ENCODE measurements at regions not wholly inside any gene's neighbourhood (a gene's known extent, or its start where the extent isn't known, plus 50 kb on each side); places are given as distances from the start of the nearest gene placed in this dataset.
"Not testable (repeated sequence)": the region's sequence is repeated elsewhere in the genome, so short reads cannot be mapped to it uniquely, and the experiment has no call there.

DNA sequence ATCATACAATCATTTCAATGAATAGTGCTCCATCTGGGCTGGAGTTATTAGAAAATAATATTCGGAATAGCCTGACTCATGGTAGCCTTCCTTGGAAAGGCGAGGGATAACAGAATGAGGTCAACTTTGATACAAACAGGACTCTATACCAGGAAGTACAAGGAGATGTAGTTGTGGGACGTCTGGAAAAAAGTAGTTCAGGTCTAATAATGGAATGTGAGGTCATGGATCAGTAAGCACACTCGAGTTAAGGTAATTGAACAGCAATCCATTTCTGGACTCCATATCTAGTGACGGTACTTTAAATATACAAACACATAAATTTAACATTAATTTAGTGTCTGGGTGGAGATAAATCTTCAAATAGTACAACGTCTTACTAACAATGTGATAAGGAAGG, 1204.0 kb upstream of the ADGRB3 start:
- Histone ChIP-seq H3K79me2 (ENCODE audit: low read depth) (no peaks in the 10 kb centered on the region), H3K27me3 (ENCODE audit: insufficient read depth, low read depth) (no peaks in the 10 kb centered on the region), H3K36me3 (ENCODE audit: low read depth) (no peaks in the 10 kb centered on the region), H4K20me1 (ENCODE audit: insufficient read depth) (no peaks in the 10 kb centered on the region), H3K9me3 (ENCODE audit: insufficient read depth, low read depth) (no peaks in the 10 kb centered on the region), H3K4me2 (no peak overlapping the region), H3F3A (ENCODE audit: insufficient read depth, low read depth) (no peaks in the 10 kb centered on the region), H3K4me3 (no peak overlapping the region), H3K27ac (no peak overlapping the region), H2AFZ (no peak overlapping the region), H3K9me2 (ENCODE audit: insufficient read depth) (no peaks in the 10 kb centered on the region), H3K4me1 (replicated peaks; ENCODE audit: insufficient read depth) (no peaks in the 10 kb centered on the region)
- intact Hi-C loops (cut with micrococcal nuclease; ENCODE audit: unreplicated experiment) = no loop called here
- no TSS peak for BruUV-seq (replicated peaks)
- ChIA-PET CTCF (no interaction called here), POLR2A (ENCODE audit: unreplicated experiment) (no interaction called here)
- DNase-seq = no peak
- TF ChIP-seq, protein P1, sequence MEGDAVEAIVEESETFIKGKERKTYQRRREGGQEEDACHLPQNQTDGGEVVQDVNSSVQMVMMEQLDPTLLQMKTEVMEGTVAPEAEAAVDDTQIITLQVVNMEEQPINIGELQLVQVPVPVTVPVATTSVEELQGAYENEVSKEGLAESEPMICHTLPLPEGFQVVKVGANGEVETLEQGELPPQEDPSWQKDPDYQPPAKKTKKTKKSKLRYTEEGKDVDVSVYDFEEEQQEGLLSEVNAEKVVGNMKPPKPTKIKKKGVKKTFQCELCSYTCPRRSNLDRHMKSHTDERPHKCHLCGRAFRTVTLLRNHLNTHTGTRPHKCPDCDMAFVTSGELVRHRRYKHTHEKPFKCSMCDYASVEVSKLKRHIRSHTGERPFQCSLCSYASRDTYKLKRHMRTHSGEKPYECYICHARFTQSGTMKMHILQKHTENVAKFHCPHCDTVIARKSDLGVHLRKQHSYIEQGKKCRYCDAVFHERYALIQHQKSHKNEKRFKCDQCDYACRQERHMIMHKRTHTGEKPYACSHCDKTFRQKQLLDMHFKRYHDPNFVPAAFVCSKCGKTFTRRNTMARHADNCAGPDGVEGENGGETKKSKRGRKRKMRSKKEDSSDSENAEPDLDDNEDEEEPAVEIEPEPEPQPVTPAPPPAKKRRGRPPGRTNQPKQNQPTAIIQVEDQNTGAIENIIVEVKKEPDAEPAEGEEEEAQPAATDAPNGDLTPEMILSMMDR (conservative IDR thresholded peaks at IDR 0.05) = no peak
- TF ChIP-seq EZH2 (IDR thresholded peaks at IDR 0.05; ENCODE audit: low read depth) = no peak

DNA sequence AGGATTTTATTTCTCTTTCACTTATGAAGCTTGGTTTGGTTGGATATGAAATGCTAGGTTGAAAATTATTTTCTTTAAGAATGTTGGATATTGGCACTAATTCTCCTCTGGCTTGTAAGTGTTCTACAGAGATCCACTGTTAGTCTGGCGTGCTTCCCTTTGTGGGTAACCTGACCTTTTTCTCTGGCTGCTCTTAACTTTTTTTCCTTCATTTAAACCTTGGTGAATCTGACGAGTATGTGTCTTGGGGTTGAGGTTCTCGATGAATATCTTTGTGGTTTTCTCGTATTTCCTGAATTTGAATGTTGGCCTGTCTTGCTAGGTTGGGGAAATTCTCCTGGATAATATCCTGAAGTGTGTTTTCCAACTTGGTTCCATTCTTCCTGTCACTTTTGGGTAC, 1208.4 kb upstream of the ADGRB3 start:
- H3K27me3 ChIP-seq (ENCODE audit: insufficient read depth, low read depth); BruUV-seq (replicated peaks); POLR2A ChIA-PET (ENCODE audit: unreplicated experiment); DNase-seq; H2AFZ ChIP-seq; H3K4me1 ChIP-seq (replicated peaks; ENCODE audit: insufficient read depth); H3F3A ChIP-seq (ENCODE audit: insufficient read depth, low read depth); H3K9me2 ChIP-seq (ENCODE audit: insufficient read depth); intact Hi-C loops (cut with micrococcal nuclease; ENCODE audit: unreplicated experiment); CTCF ChIA-PET; H3K36me3 ChIP-seq (ENCODE audit: low read depth); H3K27ac ChIP-seq; H3K9me3 ChIP-seq (ENCODE audit: insufficient read depth, low read depth); H3K4me3 ChIP-seq; H3K79me2 ChIP-seq (ENCODE audit: low read depth); H4K20me1 ChIP-seq (ENCODE audit: insufficient read depth); H3K4me2 ChIP-seq: not testable (repeated sequence)

DNA sequence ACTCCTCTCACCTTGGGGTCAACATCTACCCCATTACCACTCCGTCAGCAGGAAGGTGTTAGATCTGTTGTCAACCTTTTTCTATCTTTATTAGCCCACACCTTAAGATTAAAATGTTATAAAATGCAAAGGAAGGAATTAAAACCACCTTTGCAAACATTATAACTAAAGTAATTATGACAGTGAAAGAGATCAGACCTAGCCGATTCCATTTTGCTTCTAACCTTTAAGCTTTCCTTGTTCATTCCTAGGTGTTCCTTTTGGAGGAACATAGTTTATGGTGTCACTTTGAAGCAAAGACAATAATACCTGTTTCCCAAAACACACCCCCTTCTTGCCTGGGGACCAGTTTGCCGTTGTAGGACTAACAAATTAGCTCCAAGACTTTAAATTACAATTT, 1223.0 kb upstream of the ADGRB3 start:
- Histone ChIP-seq H3K27me3 (ENCODE audit: insufficient read depth, low read depth) (no peaks in the 10 kb centered on the region), H3K9me3 (ENCODE audit: insufficient read depth, low read depth) (no peaks in the 10 kb centered on the region), H3F3A (ENCODE audit: insufficient read depth, low read depth) (no peaks in the 10 kb centered on the region), H3K9me2 (ENCODE audit: insufficient read depth) (no peaks in the 10 kb centered on the region), H3K36me3 (ENCODE audit: low read depth) (no peaks in the 10 kb centered on the region), H4K20me1 (ENCODE audit: insufficient read depth) (no peaks in the 10 kb centered on the region), H3K79me2 (ENCODE audit: low read depth) (no peaks in the 10 kb centered on the region), H3K4me3 (no peak overlapping the region), H3K4me2 (no peak overlapping the region), H2AFZ (no peak overlapping the region; the same call in 1 of the 2 replicates), H3K27ac (no peak overlapping the region), H3K4me1 (replicated peaks; ENCODE audit: insufficient read depth) (no peaks in the 10 kb centered on the region)
- ChIA-PET POLR2A (ENCODE audit: unreplicated experiment) (no interaction called here), CTCF (no interaction called here)
- no TSS peak for BruUV-seq (replicated peaks)
- no peak for DNase-seq
- intact Hi-C loops (cut with micrococcal nuclease; ENCODE audit: unreplicated experiment) = no loop called here
- TF ChIP-seq, protein P1 (conservative IDR thresholded peaks at IDR 0.05) = no peak
- TF ChIP-seq EZH2 (IDR thresholded peaks at IDR 0.05; ENCODE audit: low read depth) = no peak

DNA sequence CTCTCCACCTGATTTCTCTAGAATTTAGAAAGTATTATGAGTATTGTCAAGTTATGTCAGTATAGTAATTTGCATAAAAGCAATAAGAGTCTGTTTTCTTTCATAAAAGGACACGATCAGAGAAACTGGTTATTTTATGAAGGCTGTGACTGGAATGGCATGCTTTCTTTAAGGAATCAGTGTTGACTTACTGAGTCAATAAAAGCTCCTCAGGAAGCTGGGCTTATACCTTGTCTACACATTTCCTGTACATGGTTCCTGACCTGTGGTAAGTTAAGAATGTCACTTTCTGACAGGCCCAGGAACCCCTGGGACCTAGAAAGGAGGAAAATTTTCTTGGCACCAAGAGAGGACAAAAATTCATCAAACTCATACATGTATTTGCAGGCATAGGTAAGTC, 1224.0 kb upstream of the ADGRB3 start:
- TF ChIP-seq EZH2 (IDR thresholded peaks at IDR 0.05; ENCODE audit: low read depth) = no peak
- TF ChIP-seq, protein P1 (conservative IDR thresholded peaks at IDR 0.05) = no peak
- CTCF ChIA-PET = no interaction called here

More for the DNA sequence above, 1224.0 kb upstream of the ADGRB3 start:
- Histone ChIP-seq H3K4me3 (no peak overlapping the region), H3K27ac (no peak overlapping the region), H3K36me3 (ENCODE audit: low read depth) (no peaks in the 10 kb centered on the region), H2AFZ (no peak overlapping the region), H4K20me1 (ENCODE audit: insufficient read depth) (no peaks in the 10 kb centered on the region), H3K4me2 (no peak overlapping the region), H3K4me1 (replicated peaks; ENCODE audit: insufficient read depth) (no peaks in the 10 kb centered on the region), H3K79me2 (ENCODE audit: low read depth) (no peaks in the 10 kb centered on the region), H3K27me3 (ENCODE audit: insufficient read depth, low read depth) (no peaks in the 10 kb centered on the region), H3K9me2 (ENCODE audit: insufficient read depth) (no peaks in the 10 kb centered on the region), H3F3A (ENCODE audit: insufficient read depth, low read depth) (no peaks in the 10 kb centered on the region), H3K9me3 (ENCODE audit: insufficient read depth, low read depth) (no peaks in the 10 kb centered on the region)
- no TSS peak for BruUV-seq (replicated peaks)
- intact Hi-C loops (cut with micrococcal nuclease; ENCODE audit: unreplicated experiment) = no loop called here
- DNase-seq = no peak
- POLR2A ChIA-PET (ENCODE audit: unreplicated experiment) = no interaction called here

All from PC-9 (cell line).